Effector CD8-positive, alpha-beta T cell (primary cell): ENCODE measurements at regions not wholly inside any gene's neighbourhood (a gene's known extent, or its start where the extent isn't known, plus 50 kb on each side); places are given as distances from the start of the nearest gene placed in this dataset.

Source experiments
- DNase-seq: peaks from one replicate; lab custom pipeline; 2025; lab: John Stamatoyannopoulos, UW

DNA sequence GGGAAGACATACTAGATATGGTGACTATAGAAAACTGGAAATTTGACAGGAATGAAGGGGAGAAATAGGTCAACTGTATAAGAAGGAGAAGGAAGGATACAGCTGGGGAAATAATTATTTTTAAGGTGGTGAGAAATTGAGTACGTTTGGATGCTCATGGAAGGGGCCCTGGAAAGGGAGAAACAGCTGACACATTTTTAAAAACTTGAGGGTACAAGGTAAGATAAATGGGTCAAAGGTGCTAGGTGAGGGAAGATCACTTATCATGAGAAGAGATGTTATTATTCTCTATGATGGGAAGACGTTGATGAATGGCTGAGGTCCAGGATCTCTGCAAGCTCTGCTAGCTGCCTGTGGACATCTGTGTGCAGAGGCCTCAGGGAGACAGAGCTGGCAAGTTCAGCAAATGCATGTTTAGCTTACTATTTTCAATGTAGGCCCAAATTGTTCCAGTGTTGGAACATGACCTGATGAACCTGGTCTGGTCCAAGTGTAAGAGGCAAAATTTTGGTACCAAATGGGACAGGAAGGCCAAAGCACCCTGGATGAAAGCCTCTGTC, 181.7 kb downstream of the MTRR start:
- DNase-seq: no peak

DNA sequence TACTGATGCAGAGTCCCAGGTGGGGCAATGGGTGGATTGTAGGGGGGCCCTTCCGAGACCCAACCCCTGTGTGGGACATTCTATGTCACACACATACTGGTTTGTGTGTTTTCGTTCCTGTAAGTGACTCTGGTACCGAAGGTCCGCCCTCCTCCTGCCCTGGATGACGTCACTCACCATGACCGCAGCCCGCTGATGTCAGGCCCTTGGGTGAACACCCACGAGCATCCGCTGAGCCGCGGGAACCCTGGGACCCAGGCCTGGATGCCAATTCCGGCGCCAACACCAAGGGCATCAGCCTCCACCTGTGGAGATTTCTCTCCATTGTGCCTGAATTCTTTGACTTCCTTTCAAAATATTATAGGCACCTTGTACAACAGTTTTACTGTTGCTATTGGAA, 184.3 kb downstream of the MTRR start:
- no peak for DNase-seq

- no peak for DNase-seq
Observed at GRCh38 chr5:8057769-8058168, 188.8 kb downstream of the MTRR start.

DNA sequence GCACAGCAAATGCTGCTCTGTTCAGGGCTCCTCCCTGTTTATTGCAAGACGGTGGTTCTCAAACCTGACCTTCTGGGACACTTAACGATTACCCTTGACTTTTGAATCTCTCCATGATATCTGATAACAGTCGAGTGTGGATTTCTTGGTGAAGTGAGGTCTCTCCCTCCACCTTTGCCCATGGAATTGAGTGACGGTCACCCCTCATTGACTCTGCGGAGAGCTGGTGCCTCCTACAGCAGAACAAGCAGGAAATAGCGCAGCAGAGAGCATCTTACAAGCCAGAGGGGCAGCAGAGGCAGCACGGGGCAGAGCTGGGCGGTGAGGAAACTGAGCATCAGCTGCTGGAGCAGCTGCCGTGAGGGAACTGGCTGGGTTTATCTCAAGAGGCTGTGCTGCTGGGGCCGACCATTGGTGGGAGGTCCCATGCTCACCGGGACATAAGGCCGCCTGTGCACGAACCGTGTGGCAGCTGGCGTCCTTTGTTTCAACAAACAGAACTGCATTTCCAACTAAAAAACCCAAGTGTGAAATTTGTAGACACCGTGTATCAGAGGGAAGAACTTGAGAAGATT, 189.8 kb downstream of the MTRR start:
- no peak for DNase-seq

- no peak for DNase-seq
Observed at GRCh38 chr5:8059337-8059736, 190.4 kb downstream of the MTRR start.

DNA sequence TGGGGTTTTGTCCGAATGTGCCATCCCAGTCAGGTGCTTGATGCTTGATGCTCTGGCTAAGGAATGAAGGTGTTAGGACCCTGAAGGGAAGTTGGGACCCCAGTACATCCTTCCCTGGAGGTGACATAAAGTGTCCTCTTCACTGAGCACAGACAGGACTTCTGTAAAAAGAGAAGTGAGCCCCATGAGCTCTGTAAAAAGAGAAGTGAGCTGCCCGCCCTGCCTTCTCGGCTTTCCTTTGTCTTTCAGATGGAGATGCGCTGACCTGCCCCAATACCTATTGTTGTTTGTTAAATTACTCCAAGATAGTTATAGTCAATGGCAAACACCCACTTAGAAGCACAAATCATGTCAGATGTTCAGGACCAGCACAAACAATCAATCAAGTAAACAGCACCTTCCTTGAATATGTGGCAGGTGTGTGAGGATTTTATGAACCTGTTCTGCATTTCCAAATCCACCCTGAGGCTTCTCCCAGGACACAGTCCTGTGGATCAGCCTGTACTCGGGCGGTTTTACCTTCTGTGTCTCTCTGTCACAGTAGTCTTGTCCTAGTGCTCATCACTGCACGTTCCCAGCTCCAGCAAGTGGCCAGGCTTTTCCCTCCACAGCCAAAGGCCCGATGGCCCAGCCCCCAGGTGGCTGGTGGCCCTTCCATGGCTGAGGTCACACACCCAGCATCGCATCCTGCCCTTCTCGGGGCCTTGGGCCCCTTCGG, 191.4 kb downstream of the MTRR start:
- no peak for DNase-seq

DNA sequence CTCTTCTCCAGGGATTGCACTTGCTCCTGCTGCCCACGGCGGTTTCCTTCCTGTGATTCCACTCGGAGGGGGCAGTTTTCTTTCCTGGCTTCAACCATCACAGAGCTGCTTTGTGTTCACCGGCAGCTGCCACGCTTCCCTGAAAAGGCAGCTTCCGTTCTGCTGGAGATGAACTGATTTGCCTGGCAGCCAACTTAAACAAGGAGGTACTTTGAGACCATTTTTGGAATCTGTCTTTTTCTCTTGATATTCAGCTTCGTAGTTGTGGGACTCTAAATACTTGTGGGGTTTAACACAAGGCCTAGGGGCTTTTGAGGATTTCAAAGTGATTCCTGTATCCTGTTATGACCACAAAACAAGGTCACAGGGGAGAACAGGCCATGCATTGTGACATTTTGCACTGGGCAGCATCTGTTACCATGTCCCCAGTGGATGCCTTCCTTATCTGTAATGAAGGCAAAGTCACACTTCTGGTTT, 192.0 kb downstream of the MTRR start:
- DNase-seq: no peak

- no peak for DNase-seq
Observed at GRCh38 chr5:8062521-8062920, 193.6 kb downstream of the MTRR start.

GRCh38 chr5:8068078-8068477, 199.1 kb downstream of the MTRR start:
- no peak for DNase-seq

DNA sequence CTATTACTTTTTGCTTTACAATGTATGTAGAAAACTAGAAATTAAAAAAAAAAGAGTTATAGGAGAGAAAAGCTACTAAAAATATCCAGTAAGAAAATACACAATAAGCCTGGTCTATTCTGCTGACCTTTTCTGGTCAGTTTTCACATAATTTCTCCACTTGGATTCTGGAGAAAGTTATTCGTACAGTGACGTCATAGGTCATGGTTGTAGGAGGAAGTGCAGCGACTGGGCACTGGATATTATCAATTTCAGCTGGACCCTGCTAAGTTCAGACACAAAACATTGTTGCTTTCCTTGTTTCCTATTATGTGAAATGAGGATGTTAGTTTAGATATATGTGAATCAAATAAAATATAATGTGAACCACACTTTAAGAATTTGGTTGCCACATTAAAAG, 201.2 kb downstream of the MTRR start:
- DNase-seq: no peak

DNA sequence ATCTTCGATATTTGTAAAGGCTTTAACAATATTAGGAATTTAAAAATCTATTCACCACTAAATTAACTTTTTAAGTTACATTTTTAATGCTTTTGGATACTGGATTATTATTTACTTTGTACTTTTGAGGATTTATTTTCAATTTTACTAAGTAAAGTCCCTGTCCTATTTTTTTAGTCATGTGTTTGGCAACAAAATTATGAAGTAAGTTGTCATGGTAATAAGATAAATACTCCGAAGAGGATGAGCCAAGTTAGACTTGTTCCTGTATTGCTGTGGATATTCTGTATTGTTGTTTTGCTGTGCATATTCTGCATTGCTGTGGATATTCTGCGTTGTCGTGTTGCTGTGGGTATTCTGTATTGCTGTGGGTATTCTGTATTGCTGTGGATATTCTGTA, 210.1 kb downstream of the MTRR start:
- DNase-seq: no peak

DNA sequence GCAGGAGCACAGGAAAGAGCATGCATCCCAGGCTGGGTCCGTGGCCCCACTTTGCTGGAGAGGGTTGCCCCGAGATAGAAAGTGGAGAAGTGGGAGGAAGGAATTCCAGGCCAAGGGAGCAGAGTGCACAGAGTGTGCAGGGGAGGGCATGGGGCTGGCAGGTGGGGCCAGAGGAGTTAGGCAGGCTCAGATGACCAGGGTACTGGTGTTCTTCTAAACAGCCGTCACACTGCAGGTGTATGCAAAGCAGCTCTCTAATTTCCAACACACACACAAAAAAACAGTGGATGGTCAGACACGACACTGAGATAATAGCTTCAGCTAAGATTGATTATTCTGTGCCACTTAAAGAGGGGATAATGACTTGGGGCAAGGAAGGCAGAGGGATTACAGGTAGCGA, 212.2 kb downstream of the MTRR start:
- DNase-seq: no peak

- DNase-seq: no peak
Observed at GRCh38 chr5:8093669-8094068, 224.7 kb downstream of the MTRR start.

DNA sequence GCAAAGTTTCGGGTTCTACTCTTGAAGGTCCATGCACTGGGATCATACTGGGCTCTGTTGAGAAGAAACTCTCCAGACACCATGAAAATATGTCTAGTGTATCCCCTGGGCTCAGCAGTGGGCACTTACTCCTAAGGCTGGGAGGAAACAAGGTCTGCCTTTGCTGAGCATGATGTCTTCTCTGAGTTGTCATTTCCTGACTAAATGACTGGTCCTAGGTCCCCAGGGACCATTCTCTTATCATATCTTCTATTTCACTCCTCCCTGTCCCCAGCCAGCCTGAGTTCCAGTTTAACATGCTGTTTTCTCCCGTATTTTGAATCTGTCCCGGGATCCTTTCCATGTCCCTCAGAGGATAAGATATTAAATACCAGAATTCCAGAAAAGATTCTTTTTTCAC, 225.4 kb downstream of the MTRR start:
- no peak for DNase-seq

DNA sequence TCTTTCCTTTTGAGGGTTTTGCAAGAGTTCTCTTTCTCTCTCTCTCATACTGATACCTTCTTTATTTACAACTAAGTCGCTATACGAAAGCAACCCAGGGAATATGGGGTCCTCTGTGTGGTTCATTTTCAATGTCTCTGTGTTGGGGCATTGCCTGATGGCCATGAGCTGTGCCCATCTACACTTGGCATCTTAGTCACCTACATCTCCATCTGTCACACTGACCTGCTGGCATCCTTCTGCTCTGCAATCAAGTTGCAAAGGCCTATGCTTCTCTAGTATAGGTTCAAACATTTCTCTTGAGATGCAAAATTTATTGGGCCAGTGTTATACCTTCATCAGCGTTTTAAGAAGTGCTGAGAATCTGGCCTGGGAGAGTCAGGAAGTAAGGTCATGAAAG, 228.2 kb downstream of the MTRR start:
- DNase-seq: no peak

DNA sequence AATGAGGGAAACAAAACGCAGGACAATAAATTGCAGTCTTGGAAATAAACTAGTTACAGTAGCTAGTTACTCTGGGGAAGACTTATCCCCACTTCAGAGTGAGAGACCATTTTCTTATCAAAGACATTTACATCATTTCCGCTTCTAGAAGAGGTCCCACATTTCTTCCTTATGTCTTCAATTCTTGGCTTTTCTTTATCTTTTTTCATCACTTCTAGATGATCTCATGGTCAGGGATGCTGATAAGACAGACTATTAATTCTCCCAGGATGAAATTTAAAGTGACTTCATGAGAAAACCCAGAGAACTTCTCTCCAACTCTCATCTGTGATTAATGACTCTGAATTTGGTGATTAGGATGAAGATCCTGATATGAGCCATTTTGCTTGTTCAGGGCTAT, 229.1 kb downstream of the MTRR start:
- DNase-seq: no peak

DNA sequence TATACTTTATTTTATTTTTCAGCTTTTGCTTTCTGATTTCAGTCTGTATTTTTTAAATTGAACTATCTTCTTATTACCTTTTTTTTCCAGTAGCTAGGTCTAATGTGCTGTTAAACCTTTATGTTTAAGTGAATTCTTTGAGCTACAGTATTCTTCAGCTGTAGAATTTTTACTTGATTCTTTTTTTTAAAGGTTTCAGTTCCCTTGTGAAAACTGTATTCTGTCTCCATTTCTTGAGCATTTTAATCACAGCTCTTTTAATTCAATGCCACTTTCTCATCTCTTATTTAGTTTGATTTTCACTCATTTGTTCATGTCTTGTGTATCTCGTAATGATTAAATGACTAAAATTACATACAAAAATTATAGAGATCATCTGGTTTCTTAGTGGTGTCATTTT, 233.8 kb downstream of the MTRR start:
- DNase-seq: no peak

DNA sequence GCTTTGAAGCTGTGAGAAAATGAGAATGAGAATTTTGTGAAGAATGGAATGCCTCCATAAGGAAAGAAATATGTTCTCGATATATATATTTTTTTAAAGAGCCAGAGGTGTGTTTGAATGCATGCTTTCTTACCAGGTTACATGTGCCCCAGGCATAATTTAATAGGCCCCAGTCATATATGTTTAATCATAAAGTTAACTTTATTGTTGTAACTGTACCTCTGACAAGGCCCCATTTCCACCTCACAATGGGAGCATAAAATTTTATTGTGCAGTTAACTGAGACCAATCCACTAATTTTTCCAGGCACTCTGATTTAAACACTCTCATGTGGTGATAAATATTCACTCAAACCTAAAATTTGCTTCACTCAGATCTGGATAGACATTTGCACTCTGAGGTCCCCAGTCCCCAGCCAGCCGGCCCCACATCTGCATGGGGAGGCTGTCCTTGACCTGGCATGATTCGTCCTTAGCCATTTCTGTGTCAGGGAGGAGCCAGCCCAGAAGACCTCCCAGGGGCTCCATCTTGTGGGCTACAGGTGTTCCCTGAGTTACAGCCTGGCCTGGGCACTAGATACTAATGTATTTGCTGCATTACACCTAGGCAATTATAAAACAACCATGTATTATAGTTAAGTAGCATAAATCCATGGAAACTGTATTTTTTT, 245.8 kb downstream of the MTRR start:
- DNase-seq: no peak

- no peak for DNase-seq
Observed at GRCh38 chr5:8123559-8123958, 254.6 kb downstream of the MTRR start.

DNA sequence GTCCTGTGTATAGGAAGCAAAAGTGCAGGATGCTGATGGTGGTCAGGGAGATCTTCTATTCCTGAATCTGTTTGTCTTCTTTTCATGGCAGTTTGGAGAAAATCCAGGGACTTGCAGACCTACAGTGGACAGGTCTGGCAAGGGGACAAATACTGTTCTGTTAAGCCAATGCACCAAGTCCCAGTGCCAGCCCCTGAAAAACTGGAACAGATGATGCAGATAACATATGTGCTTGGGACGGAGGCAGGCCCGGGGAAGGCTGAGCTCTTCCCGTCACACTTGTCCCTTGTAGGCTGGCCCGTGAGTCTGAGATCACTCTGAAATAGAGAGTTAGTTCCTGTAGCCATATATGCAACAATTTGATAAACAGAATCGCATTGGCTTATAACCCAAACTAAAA, 265.7 kb downstream of the MTRR start:
- DNase-seq: no peak

GRCh38 chr5:8135742-8136141, 266.8 kb downstream of the MTRR start:
- no peak for DNase-seq

DNA sequence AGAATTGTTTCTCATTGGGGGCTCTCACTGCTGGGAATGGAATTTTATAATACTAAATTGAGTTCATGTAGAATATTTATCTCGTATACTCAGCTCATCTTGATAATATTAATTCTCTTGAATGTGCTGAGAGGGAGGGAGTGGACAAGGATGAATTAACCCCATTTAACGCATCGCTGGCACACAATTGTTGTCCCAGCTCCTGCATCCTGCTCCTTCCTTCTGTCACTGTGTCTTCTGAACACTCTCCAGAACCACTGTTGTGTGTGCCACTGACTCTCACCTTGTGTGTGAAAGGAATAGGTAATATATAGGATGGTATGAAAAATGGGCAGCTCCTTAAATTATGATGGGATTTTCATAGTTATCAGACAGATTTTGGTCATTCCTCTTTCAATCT, 267.3 kb downstream of the MTRR start:
- DNase-seq: no peak

GRCh38 chr5:8137941-8138550, 269.1 kb downstream of the MTRR start:
- DNase-seq: no peak
